Right lobe of liver (tissue), 6 donors: ENCODE measurements at regions not wholly inside any gene's neighbourhood (a gene's known extent, or its start where the extent isn't known, plus 50 kb on each side); places are given as distances from the start of the nearest gene placed in this dataset.

Experiments used
- ATAC-seq, 4 donors: fragments of 200-7000 bp; cut with Tn5 transposase; one replicate each; pipeline ENCODE4 v1.9.1; 2020; ENCODE audit warnings: mild to moderate bottlenecking in 4 of 4, moderate library complexity in 4 of 4
- DNase-seq, 3 donors: peaks; one replicate each; pipeline ENCODE4 v3.0.0-alpha.2; 2020
- H3K27ac ChIP-seq, 3 donors: fragments of 200-600 bp; one replicate each; pipeline ENCODE4 v1.8.0; 2022
- H3K27me3 ChIP-seq, 2 donors: fragments of 200-600 bp; one replicate each; pipeline ENCODE4 v1.8.0; 2022
- H3K36me3 ChIP-seq, 4 donors: fragments of 200-600 bp; sonication (generic) in 1 of 4; one replicate each; pipeline versions ENCODE4 v1.5.1 to v1.8.0; 2017 to 2022; ENCODE audit warnings: control low read depth in 1 of 4
- H3K4me1 ChIP-seq, 4 donors: fragments of 200-600 bp; sonication (generic) in 1 of 4; one replicate each; pipeline versions ENCODE4 v1.5.1 to v1.8.0; 2017 to 2022; ENCODE audit warnings: control low read depth in 1 of 4
- H3K4me3 ChIP-seq, 3 donors: fragments of 200-600 bp; one replicate each; pipeline ENCODE4 v1.8.0; 2022
- H3K9me3 ChIP-seq, 4 donors: fragments of 200-600 bp; sonication (generic) in 1 of 4; one replicate each; pipeline versions ENCODE4 v1.5.1 to v1.8.0; 2017 to 2022; ENCODE audit warnings: control low read depth in 1 of 4
- POLR2A ChIP-seq: fragments of 450-650 bp; IDR thresholded peaks from one replicate; pipeline ENCODE4 v1.6.1; 2017; ENCODE audit warnings: antibody characterized with exemption, mild to moderate bottlenecking
- WGBS: methylation state at CpG from one replicate; pipeline ENCODE4 v1.1.6; 2018; ENCODE audit warnings: low coverage, low lambda C conversion rate; ENCODE audit not compliant: insufficient coverage; ENCODE audit errors: missing lambda C conversion rate; 5-methylcytosine and 5-hydroxymethylcytosine counted together
- intact Hi-C, 2 donors: fragments of 100-400 bp; cut with DNase I; formaldehyde crosslinking; loops; one replicate each; pipeline versions ENCODE4 v1.11.2 to v1.14.1; 2022
- TF ChIP-seq, protein P1 (sequence below), 4 donors: fragments of 200-600 bp in 3 of 4; fragments of 450-650 bp in 1 of 4; IDR thresholded peaks; one replicate each; pipeline versions ENCODE4 v1.5.1 to v1.8.0; 2016 to 2022; ENCODE audit warnings: antibody characterized with exemption in 4 of 4, mild to moderate bottlenecking in 2 of 4
- donor health status: DM: no; HTN: yes; CAD: no.
- donor health status: DM: no; HTN: no; CAD: no.
- donor health status: DM: no; HTN: no; CAD: no.
- donor health status: DM: no; HTN: yes; CAD: no.
- donor health status: DM: no; HTN: yes; CAD: no.

DNA sequence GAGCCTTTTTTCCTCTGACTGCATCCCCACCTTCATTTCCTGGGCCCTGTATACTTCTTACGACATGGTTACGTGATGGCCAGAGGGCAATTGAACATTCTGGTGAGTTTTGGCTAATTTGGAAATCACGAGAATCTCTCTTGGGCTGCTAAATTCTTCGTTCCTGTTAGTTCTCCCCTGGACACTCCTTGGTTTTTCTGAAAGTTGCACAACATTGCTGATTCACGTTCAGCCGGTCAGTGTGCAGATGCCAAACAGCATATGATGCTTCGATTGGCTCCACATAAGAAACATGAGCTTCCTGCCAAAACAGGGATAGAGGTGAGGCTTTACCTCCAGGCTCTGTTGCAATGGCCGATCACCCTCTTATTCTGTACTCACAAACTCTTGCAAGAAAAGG lies 119.4 kb upstream of the LY86 start:
- intact Hi-C loops, result no loop called here
- H3K36me3 ChIP-seq, result no peaks in the 10 kb centered on the region
- no peak overlapping the region for H3K27ac ChIP-seq
- peak in 1 of 4 donors; percentile 30 for ATAC-seq
- H3K9me3 ChIP-seq, result no peaks in the 10 kb centered on the region
- WGBS, result 46% methylated on average over 8 of the region's 8 CpGs
- H3K4me1 ChIP-seq, result no peaks in the 10 kb centered on the region
- DNase-seq, result no peak
- no peak for TF ChIP-seq POLR2A
- TF ChIP-seq, protein P1, sequence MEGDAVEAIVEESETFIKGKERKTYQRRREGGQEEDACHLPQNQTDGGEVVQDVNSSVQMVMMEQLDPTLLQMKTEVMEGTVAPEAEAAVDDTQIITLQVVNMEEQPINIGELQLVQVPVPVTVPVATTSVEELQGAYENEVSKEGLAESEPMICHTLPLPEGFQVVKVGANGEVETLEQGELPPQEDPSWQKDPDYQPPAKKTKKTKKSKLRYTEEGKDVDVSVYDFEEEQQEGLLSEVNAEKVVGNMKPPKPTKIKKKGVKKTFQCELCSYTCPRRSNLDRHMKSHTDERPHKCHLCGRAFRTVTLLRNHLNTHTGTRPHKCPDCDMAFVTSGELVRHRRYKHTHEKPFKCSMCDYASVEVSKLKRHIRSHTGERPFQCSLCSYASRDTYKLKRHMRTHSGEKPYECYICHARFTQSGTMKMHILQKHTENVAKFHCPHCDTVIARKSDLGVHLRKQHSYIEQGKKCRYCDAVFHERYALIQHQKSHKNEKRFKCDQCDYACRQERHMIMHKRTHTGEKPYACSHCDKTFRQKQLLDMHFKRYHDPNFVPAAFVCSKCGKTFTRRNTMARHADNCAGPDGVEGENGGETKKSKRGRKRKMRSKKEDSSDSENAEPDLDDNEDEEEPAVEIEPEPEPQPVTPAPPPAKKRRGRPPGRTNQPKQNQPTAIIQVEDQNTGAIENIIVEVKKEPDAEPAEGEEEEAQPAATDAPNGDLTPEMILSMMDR (IDR thresholded peaks at IDR 0.05), result no peak
- H3K4me3 ChIP-seq, result no peak overlapping the region
- H3K27me3 ChIP-seq, result no peaks in the 10 kb centered on the region

DNA sequence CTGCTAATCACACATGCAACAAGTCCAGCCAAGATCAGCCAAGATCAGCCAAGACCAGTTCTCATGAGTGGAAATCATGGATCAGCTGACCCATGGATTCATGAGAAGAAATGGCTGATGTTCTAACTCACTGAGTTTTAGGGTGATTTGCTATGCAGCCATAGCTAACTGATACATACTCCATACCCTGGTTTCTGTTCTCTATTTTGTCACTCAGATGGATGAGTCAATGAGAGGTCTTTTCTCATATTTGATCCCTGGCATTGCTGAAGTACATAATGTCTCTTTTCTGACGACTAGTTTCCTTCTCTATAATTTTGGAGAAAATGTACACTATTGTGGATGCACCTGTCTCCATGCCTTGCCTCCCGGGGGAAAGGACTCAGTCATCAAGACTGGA lies 118.4 kb upstream of the LY86 start:
- ATAC-seq, result no peak

DNA sequence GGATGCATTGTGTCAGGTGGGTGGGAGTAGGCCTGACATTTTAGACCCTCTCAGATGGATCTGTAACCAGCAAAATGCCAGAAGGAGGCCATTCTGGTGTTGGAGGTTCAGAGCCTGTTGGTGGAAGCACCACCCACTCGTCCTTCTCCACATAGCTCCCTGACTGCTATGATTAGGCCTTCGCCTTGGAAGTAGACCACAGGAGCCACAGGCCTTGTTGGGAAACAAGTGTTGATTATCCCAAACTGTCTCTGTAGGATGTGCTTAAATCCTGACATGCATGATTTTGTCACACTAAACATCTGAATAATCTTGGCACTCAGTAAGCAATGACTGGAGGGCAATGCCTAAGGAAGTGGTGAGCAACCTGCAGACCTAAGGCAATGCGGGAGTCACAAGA lies 117.2 kb upstream of the LY86 start:
- Histone ChIP-seq H3K9me3 (no peaks in the 10 kb centered on the region), H3K27ac (no peak overlapping the region), H3K27me3 (no peaks in the 10 kb centered on the region), H3K4me3 (no peak overlapping the region), H3K4me1 (no peaks in the 10 kb centered on the region), H3K36me3 (no peaks in the 10 kb centered on the region)
- 67% methylated on average over 2 of the region's 3 CpGs for WGBS
- DNase-seq (no peak), ATAC-seq (no peak)
- TF ChIP-seq, protein P1 (IDR thresholded peaks at IDR 0.05), result no peak
- no peak for TF ChIP-seq POLR2A
- intact Hi-C loops, result no loop called here

More for the DNA sequence above, 118.4 kb upstream of the LY86 start:
- H3K4me1 ChIP-seq, result no peaks in the 10 kb centered on the region
- H3K27me3 ChIP-seq, result no peaks in the 10 kb centered on the region
- H3K27ac ChIP-seq, result no peak overlapping the region
- WGBS, result 64% methylated on average over 2 of the region's 2 CpGs
- TF ChIP-seq, protein P1 (IDR thresholded peaks at IDR 0.05), result no peak
- no peaks in the 10 kb centered on the region for H3K36me3 ChIP-seq
- intact Hi-C loops, result no loop called here
- no peak for DNase-seq
- no peaks in the 10 kb centered on the region for H3K9me3 ChIP-seq
- H3K4me3 ChIP-seq, result no peak overlapping the region

DNA sequence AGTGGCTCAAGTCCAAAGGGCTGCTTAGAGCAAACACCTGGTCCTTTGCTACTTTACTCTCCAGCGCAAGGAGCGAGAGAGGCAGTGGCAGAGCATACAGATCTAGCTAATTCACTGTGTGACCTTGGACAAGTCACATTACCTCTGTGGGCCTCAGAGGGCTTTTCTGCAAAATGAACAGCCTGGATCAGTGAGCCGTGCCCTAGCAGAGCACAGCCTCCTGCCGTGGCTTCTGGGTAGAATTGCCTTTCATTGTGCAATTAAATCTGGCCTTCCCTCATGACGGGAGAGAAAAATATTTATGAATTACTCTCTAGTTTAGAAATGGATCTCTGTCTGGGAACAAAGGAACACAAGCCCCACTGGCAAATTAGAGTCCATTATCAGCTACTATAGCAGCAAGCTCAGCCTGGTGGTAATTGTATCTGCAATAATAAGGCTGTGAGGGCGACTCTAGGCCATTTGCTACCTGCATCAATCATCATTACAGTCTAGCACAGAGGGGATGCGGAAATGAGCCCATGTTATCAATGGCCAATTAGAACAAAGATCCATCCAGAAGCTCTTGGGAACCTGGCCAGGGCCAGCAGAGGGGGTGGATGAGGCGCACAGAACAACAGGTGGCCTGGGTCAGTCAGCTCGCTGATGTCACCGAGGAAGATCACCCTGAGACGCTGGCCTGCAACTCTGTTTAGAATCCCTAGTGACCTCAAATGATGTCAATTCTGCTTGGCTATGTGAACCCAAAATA lies 114.2 kb upstream of the LY86 start:
- no peaks in the 10 kb centered on the region for H3K27me3 ChIP-seq
- no peak for DNase-seq
- H3K27ac ChIP-seq, result no peak overlapping the region
- intact Hi-C loops, result no loop called here
- 77% methylated on average over 7 of the region's 11 CpGs for WGBS
- H3K9me3 ChIP-seq, result no peaks in the 10 kb centered on the region
- ATAC-seq, result no peak
- no peak for TF ChIP-seq POLR2A
- TF ChIP-seq, protein P1 (IDR thresholded peaks at IDR 0.05), result no peak
- no peaks in the 10 kb centered on the region for H3K4me1 ChIP-seq
- no peak overlapping the region for H3K4me3 ChIP-seq
- no peaks in the 10 kb centered on the region for H3K36me3 ChIP-seq

DNA sequence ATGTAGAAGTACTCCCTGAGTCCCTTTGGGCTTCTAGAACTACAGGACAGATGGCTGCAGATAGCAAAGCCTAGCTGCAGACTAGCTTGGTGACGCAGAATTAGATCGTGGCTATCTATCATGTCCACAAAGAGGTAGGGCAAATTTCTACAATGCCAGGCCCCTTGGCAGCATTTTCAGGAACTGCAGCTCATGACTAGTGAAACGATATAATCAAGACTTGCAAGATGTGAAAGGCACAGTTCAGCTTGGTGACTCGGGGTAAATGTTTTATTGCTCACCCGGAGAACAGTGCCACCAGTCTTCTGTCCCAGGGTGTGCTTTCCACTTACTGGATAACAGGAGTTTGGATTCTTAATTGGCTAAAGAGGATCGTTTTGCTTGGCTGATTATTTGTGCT lies 108.7 kb upstream of the LY86 start:
- Histone ChIP-seq H3K9me3 (no peaks in the 10 kb centered on the region), H3K27me3 (no peaks in the 10 kb centered on the region), H3K36me3 (no peaks in the 10 kb centered on the region), H3K4me3 (no peak overlapping the region), H3K27ac (no peak overlapping the region), H3K4me1 (no peaks in the 10 kb centered on the region)
- no peak for DNase-seq
- no peak for ATAC-seq
- TF ChIP-seq POLR2A, result no peak
- TF ChIP-seq, protein P1 (IDR thresholded peaks at IDR 0.05), result no peak
- 53% methylated on average over 4 of the region's 6 CpGs for WGBS
- intact Hi-C loops, result no loop called here
